ENCODE measurements at regions not wholly inside any gene's neighbourhood (a gene's known extent, or its start where the extent isn't known, plus 50 kb on each side); places are given as distances from the start of the nearest gene placed in this dataset.

- dilution Hi-C loops (cut with MboI; ENCODE audit: extremely low pct_ligation_motif_present, low sequenced_read_pairs) = no loop called here
- Histone ChIP-seq H3K27me3 (ENCODE audit: control insufficient read depth in 2 of 2, insufficient read depth in 2 of 2, low read length in 2 of 2) (no peaks in the 10 kb centered on the region), H3K36me3 (ENCODE audit: control insufficient read depth in 2 of 2, extremely low read depth in 1 of 2, insufficient read depth in 2 of 2, low read length in 2 of 2) (no peaks in the 10 kb centered on the region), H3K4me3 (replicated peaks in 1 of 3; ENCODE audit: insufficient read depth in 1 of 3, low read depth in 1 of 3, low read length in 3 of 3) (no peak overlapping the region), H3K4me2 (ENCODE audit: insufficient read depth, low read length) (no peak overlapping the region), H3K4me1 (ENCODE audit: control insufficient read depth, extremely low read depth, insufficient read depth, low read length) (no peaks in the 10 kb centered on the region), H3K9ac (replicated peaks; ENCODE audit: extremely low read depth, insufficient read depth, low read length) (no peak overlapping the region), H3K27ac (ENCODE audit: insufficient read depth, low read depth, low read length) (no peak overlapping the region), H3K79me2 (ENCODE audit: control insufficient read depth, insufficient read depth, low read length) (no peaks in the 10 kb centered on the region), H3K9me1 (replicated peaks; ENCODE audit: control insufficient read depth, extremely low read depth, insufficient read depth, low read length) (no peaks in the 10 kb centered on the region), H4K20me1 (replicated peaks; ENCODE audit: control insufficient read depth, extremely low read depth, insufficient read depth, low read length) (no peaks in the 10 kb centered on the region), H2AFZ (ENCODE audit: low read depth, low read length) (no peak overlapping the region), H3K9me3 (replicated peaks; ENCODE audit: control insufficient read depth, insufficient read depth, low read length) (no peaks in the 10 kb centered on the region)
- DNase-seq (ENCODE audit: low read depth, low spot score) = no peak
- TF ChIP-seq CTCF (IDR thresholded peaks at IDR 0.05; ENCODE audit: extremely low read depth in 1 of 2, insufficient read depth in 1 of 2, low read depth in 1 of 2, low read length in 2 of 2) = no peak
- TF ChIP-seq MYC (IDR thresholded peaks at IDR 0.05; ENCODE audit: low read depth, low read length) = no peak
- TF ChIP-seq MAX (IDR thresholded peaks at IDR 0.05; ENCODE audit: insufficient read depth, insufficient read length) = no peak
- TF ChIP-seq FOS (IDR thresholded peaks at IDR 0.05; ENCODE audit: borderline replicate concordance, insufficient read depth, low read length) = no peak
- no peak for TF ChIP-seq GATA2 (IDR thresholded peaks at IDR 0.05; ENCODE audit: insufficient read depth, insufficient read length, low read depth, low read length)
- no peak for TF ChIP-seq EZH2 (IDR thresholded peaks at IDR 0.05; ENCODE audit: borderline replicate concordance, low read depth, low read length, severe bottlenecking)
- TF ChIP-seq JUN (IDR thresholded peaks at IDR 0.05; ENCODE audit: borderline replicate concordance, insufficient read depth, insufficient read length, low read depth) = no peak
- no peak for TF ChIP-seq POLR2AphosphoS5 (IDR thresholded peaks at IDR 0.05; ENCODE audit: insufficient read depth, low read depth, low read length)
- TF ChIP-seq POLR2A (IDR thresholded peaks at IDR 0.05; ENCODE audit: low read depth, low read length) = no peak
- FAIRE-seq = no peak
- no TSS peak for BruUV-seq (replicated peaks)
- ChIA-PET POLR2A (no interaction called here), CTCF (interaction anchor here (1.1 to 1.4 kb wide), 4 partner anchors 9 to 242 kb away, joined by 3 to 6 read pairs (median 4); no protein-coding TSS in a partner anchor)
- intact Hi-C loops (cut with micrococcal nuclease) = no loop called here
Observed at GRCh38 chr11:112346586-112346985, 85.9 kb upstream of the PLET1 start.
